Medulla oblongata (tissue), 1 donor: ENCODE measurements at regions not wholly inside any gene's neighbourhood (a gene's known extent, or its start where the extent isn't known, plus 50 kb on each side); places are given as distances from the start of the nearest gene placed in this dataset.

Experiments used
- DNase-seq: peaks from one replicate; pipeline ENCODE4 v3.0.0-alpha.2; 2015; ENCODE audit errors: extremely low spot score

- no peak for DNase-seq
Observed at GRCh38 chr11:115743719-115744118, 239.5 kb upstream of the CADM1 start.

- no peak for DNase-seq
Observed at GRCh38 chr11:115741376-115742107, 237.3 kb upstream of the CADM1 start.

GRCh38 chr11:115740324-115740723, 236.1 kb upstream of the CADM1 start:
- no peak for DNase-seq

- no peak for DNase-seq
Observed at GRCh38 chr11:115739878-115740277, 235.7 kb upstream of the CADM1 start.

GRCh38 chr11:115739146-115739545, 234.9 kb upstream of the CADM1 start:
- no peak for DNase-seq

GRCh38 chr11:115737875-115738274, 233.7 kb upstream of the CADM1 start:
- DNase-seq: no peak

GRCh38 chr11:115736146-115736545, 231.9 kb upstream of the CADM1 start:
- no peak for DNase-seq

- DNase-seq: no peak
Observed at GRCh38 chr11:115724666-115725065, 220.5 kb upstream of the CADM1 start.

- DNase-seq: no peak
Observed at GRCh38 chr11:115722711-115723110, 218.5 kb upstream of the CADM1 start.

GRCh38 chr11:115721296-115721995, 217.2 kb upstream of the CADM1 start:
- no peak for DNase-seq

- DNase-seq: no peak
Observed at GRCh38 chr11:115720602-115721245, 216.5 kb upstream of the CADM1 start.

- no peak for DNase-seq
Observed at GRCh38 chr11:115718945-115719344, 214.7 kb upstream of the CADM1 start.

GRCh38 chr11:115718106-115718505, 213.9 kb upstream of the CADM1 start:
- DNase-seq: no peak

- peak; percentile 60 for DNase-seq
Observed at GRCh38 chr11:115716601-115717529, 212.7 kb upstream of the CADM1 start.

GRCh38 chr11:115716080-115716479, 211.9 kb upstream of the CADM1 start:
- no peak for DNase-seq

GRCh38 chr11:115715251-115715770, 211.1 kb upstream of the CADM1 start:
- no peak for DNase-seq

- DNase-seq: peak; percentile 72
Observed at GRCh38 chr11:115712296-115712695, 208.1 kb upstream of the CADM1 start.

- DNase-seq: no peak
Observed at GRCh38 chr11:115710980-115711379, 206.8 kb upstream of the CADM1 start.

- no peak for DNase-seq
Observed at GRCh38 chr11:115710426-115710825, 206.2 kb upstream of the CADM1 start.

GRCh38 chr11:115709297-115709696, 205.1 kb upstream of the CADM1 start:
- DNase-seq: peak; percentile 57

- DNase-seq: peak; percentile 70
Observed at GRCh38 chr11:115707180-115707905, 203.1 kb upstream of the CADM1 start.
